WTC11 (cell line): ENCODE measurements at regions not wholly inside any gene's neighbourhood (a gene's known extent, or its start where the extent isn't known, plus 50 kb on each side); places are given as distances from the start of the nearest gene placed in this dataset.

Experiments
- ATAC-seq: fragments of 200-7000 bp; cut with Tn5 transposase; 2 replicates; pipeline ENCODE4 v1.10.0; 2021; ENCODE audit warnings: mild to moderate bottlenecking, moderate library complexity
- CTCF ChIA-PET: fragments of 300-600 bp; sonication (Branson Sonifier 250); formaldehyde crosslinking; loops from one replicate; lab custom pipeline; 2021; ENCODE audit warnings: antibody characterized with exemption; lab: Charles Lee
- POLR2A ChIA-PET: fragments of 350-600 bp; sonication (Branson Sonifier 250); formaldehyde crosslinking; loops from one replicate; lab custom pipeline; 2021; ENCODE audit warnings: antibody characterized with exemption; lab: Charles Lee
- DNase-seq: peaks from one replicate; pipeline ENCODE4 v3.0.0; 2021; ENCODE audit warnings: low spot score
- H3K27ac Mint-ChIP-seq: 2 replicates; pipeline ENCODE4 v1.8.0; 2021; ENCODE audit warnings: mixed read lengths
- H3K27me3 Mint-ChIP-seq: 2 replicates; pipeline ENCODE4 v1.8.0; 2021; ENCODE audit warnings: low read depth, mild to moderate bottlenecking, moderate library complexity, mixed read lengths
- H3K36me3 Mint-ChIP-seq: 2 replicates; pipeline ENCODE4 v1.8.0; 2021; ENCODE audit warnings: mixed read lengths
- H3K4me1 Mint-ChIP-seq: 2 replicates; pipeline ENCODE4 v1.8.0; 2022; ENCODE audit warnings: mixed read lengths
- H3K4me3 Mint-ChIP-seq: 2 replicates; pipeline ENCODE4 v1.8.0; 2021; ENCODE audit warnings: mild to moderate bottlenecking, moderate library complexity, mixed read lengths
- H3K9me3 Mint-ChIP-seq: 2 replicates; pipeline ENCODE4 v1.8.0; 2021; ENCODE audit warnings: mixed read lengths
- ARID4B ChIP-seq: sonication (generic); formaldehyde crosslinking; IDR thresholded peaks from 2 replicates; pipeline ENCODE4 v1.8.0; 2023; ENCODE audit warnings: missing genetic modification reagents, mild to moderate bottlenecking, borderline replicate concordance
- CBFB ChIP-seq: sonication (generic); formaldehyde crosslinking; IDR thresholded peaks from 2 replicates; pipeline ENCODE4 v1.8.1; 2022; ENCODE audit warnings: mild to moderate bottlenecking, low read depth, missing genetic modification reagents
- CREM ChIP-seq: sonication (generic); formaldehyde crosslinking; IDR thresholded peaks from 2 replicates; pipeline ENCODE4 v1.8.1; 2022; ENCODE audit warnings: mild to moderate bottlenecking, missing genetic modification reagents, moderate library complexity
- CTCF ChIP-seq: fragments of 200-600 bp; IDR thresholded peaks from 2 replicates; pipeline ENCODE4 v1.8.0; 2022; ENCODE audit warnings: antibody characterized with exemption
- ERG ChIP-seq: fragments of 250-450 bp; sonication (Bioruptor Pico); IDR thresholded peaks from 2 replicates; pipeline ENCODE4 v1.8.0; 2021; ENCODE audit warnings: mild to moderate bottlenecking
- ESRRA ChIP-seq: sonication (generic); formaldehyde crosslinking; IDR thresholded peaks from 2 replicates; pipeline ENCODE4 v1.8.1; 2022; ENCODE audit warnings: mild to moderate bottlenecking, missing genetic modification reagents, borderline replicate concordance
- FOXP1 ChIP-seq: sonication (generic); formaldehyde crosslinking; IDR thresholded peaks from 2 replicates; pipeline ENCODE4 v1.8.0; 2022; ENCODE audit warnings: missing genetic modification reagents, mild to moderate bottlenecking, moderate library complexity, borderline replicate concordance
- FOXP4 ChIP-seq: sonication (generic); formaldehyde crosslinking; IDR thresholded peaks from 2 replicates; pipeline ENCODE4 v1.8.0; 2022; ENCODE audit warnings: mild to moderate bottlenecking, missing genetic modification reagents
- IRF1 ChIP-seq: sonication (generic); formaldehyde crosslinking; IDR thresholded peaks from 2 replicates; pipeline ENCODE4 v1.8.0; 2023; ENCODE audit warnings: missing genetic modification reagents
- JAZF1 ChIP-seq: fragments of 250-450 bp; sonication (Bioruptor Pico); IDR thresholded peaks from 2 replicates; pipeline ENCODE4 v1.9.0; 2021; ENCODE audit warnings: moderate library complexity, mild to moderate bottlenecking, inconsistent platforms
- KAT7 ChIP-seq: sonication (generic); formaldehyde crosslinking; IDR thresholded peaks from 2 replicates; pipeline ENCODE4 v1.8.1; 2023; ENCODE audit warnings: missing genetic modification reagents, mild to moderate bottlenecking, borderline replicate concordance
- PREB ChIP-seq: sonication (generic); formaldehyde crosslinking; IDR thresholded peaks from 2 replicates; pipeline ENCODE4 v1.8.1; 2022; ENCODE audit warnings: mild to moderate bottlenecking, missing genetic modification reagents, moderate library complexity, borderline replicate concordance
- SMAD4 ChIP-seq: sonication (generic); formaldehyde crosslinking; IDR thresholded peaks from 2 replicates; pipeline ENCODE4 v1.8.0; 2022; ENCODE audit warnings: mild to moderate bottlenecking, missing genetic modification reagents
- TEAD1 ChIP-seq: sonication (generic); formaldehyde crosslinking; IDR thresholded peaks from 2 replicates; pipeline ENCODE4 v1.8.0; 2022; ENCODE audit warnings: mild to moderate bottlenecking, missing genetic modification reagents
- ZMAT4 ChIP-seq: fragments of 250-450 bp; sonication (Bioruptor Pico); IDR thresholded peaks from 2 replicates; pipeline ENCODE4 v1.9.0; 2021; ENCODE audit warnings: mild to moderate bottlenecking
- ZNF121 ChIP-seq: sonication (generic); formaldehyde crosslinking; IDR thresholded peaks from 2 replicates; pipeline ENCODE4 v1.8.0; 2023; ENCODE audit warnings: missing genetic modification reagents
- ZNF263 ChIP-seq: sonication (generic); formaldehyde crosslinking; IDR thresholded peaks from 2 replicates; pipeline ENCODE4 v1.8.1; 2022; ENCODE audit warnings: low read depth, mild to moderate bottlenecking, moderate library complexity, missing genetic modification reagents
- ZNF423 ChIP-seq: fragments of 250-450 bp; sonication (Bioruptor Pico); IDR thresholded peaks from 2 replicates; pipeline ENCODE4 v2.1.2; 2022; ENCODE audit warnings: mild to moderate bottlenecking, moderate library complexity
- ZNF425 ChIP-seq: fragments of 250-450 bp; sonication (Bioruptor Pico); conservative IDR thresholded peaks from 2 replicates; pipeline ENCODE4 v1.9.0; 2021; ENCODE audit warnings: mild to moderate bottlenecking

GRCh38 chr2:144239306-144239705 lies 280.6 kb downstream of the ZEB2 start (continued):
- TF ChIP-seq ARID4B (CRISPR knock-in tag) (no peak), ZNF423 (CRISPR knock-in tag) (no peak), SMAD4 (CRISPR knock-in tag) (no peak), ZNF425 (CRISPR knock-in tag) (no peak), JAZF1 (CRISPR knock-in tag) (no peak), ERG (CRISPR knock-in tag) (no peak), KAT7 (CRISPR knock-in tag) (no peak), FOXP4 (CRISPR knock-in tag) (no peak), TEAD1 (CRISPR knock-in tag) (no peak)

- Mint-ChIP-seq H3K4me3 (no peak overlapping the region), H3K4me1 (peaks cover 70% of the 10 kb centered on the region), H3K9me3 (no peaks in the 10 kb centered on the region), H3K27me3 (no peaks in the 10 kb centered on the region), H3K36me3 (no peaks in the 10 kb centered on the region), H3K27ac (no peak overlapping the region)
- no peak for ATAC-seq
- ChIA-PET CTCF (interaction anchor here (0.6 kb wide), 1 partner anchor 13 kb away, joined by 3 read pairs; no protein-coding TSS in a partner anchor), POLR2A (interaction anchor here (0.6 kb wide), 1 partner anchor 251 kb away, joined by 3 read pairs; no protein-coding TSS in a partner anchor)
- no peak for DNase-seq
- TF ChIP-seq CTCF, result no peak
- TF ChIP-seq CBFB, result no peak
- TF ChIP-seq PREB, result no peak
- no peak for TF ChIP-seq CREM (CRISPR knock-in tag)
- no peak for TF ChIP-seq ZNF263 (CRISPR knock-in tag)
- no peak for TF ChIP-seq IRF1 (CRISPR knock-in tag)
- no peak for TF ChIP-seq ESRRA (CRISPR knock-in tag)
- TF ChIP-seq FOXP1, result no peak
- no peak for TF ChIP-seq ZMAT4 (CRISPR knock-in tag)
- TF ChIP-seq ZNF121 (CRISPR knock-in tag), result no peak
These were observed 281.9 kb downstream of the ZEB2 start for GRCh38 chr2:144237830-144238627.
